ENCODE measurements at regions not wholly inside any gene's neighbourhood (a gene's known extent, or its start where the extent isn't known, plus 50 kb on each side); places are given as distances from the start of the nearest gene placed in this dataset.
"Not testable (repeated sequence)": the region's sequence is repeated elsewhere in the genome, so short reads cannot be mapped to it uniquely, and the experiment has no call there.

- intact Hi-C loops (cut with micrococcal nuclease) = no loop called here
- Mint-ChIP-seq H3K27me3 (ENCODE audit: low read depth) (no peaks in the 10 kb centered on the region), H3K36me3 (ENCODE audit: low read depth) (no peaks in the 10 kb centered on the region), H3K4me3 (ENCODE audit: low read depth) (no peak overlapping the region), H3K4me1 (ENCODE audit: low read depth) (no peaks in the 10 kb centered on the region), H3K9me3 (no peaks in the 10 kb centered on the region), H3K27ac (no peak overlapping the region)
- no peak for DNase-seq (ENCODE audit: low spot score)
Observed at GRCh38 chr1:90274376-90274775, 279.5 kb downstream of the ZNF326 start.

DNA sequence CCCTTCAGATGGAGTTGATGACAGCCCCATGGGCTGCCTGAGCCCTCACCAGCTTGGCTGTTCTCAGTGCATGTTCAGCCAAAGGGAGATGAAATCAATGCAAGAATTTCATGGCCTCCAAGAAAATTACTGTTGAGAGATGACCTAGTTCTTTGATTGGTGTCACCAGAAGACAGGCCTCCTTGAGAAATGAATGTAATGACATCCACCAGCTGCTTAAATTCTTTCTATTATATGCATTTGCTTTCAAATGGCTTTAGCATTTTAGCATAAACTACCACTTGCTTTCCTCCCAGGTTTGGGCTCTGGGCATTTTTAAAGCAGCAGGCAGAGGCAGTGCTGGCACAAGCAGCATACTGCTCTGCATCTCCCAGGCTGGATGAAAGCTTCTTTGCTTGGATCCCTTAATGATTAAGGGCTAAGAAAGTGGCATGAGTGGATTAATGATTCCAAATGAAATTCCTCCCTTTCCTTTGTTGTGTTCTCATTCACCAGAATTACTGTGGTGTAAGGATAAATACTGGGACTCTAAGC, 278.4 kb downstream of the ZNF326 start:
- no peak overlapping the region for H3K4me3 Mint-ChIP-seq (ENCODE audit: low read depth)
- DNase-seq (ENCODE audit: low spot score) = no peak

GRCh38 chr1:90262791-90263190, 267.9 kb downstream of the ZNF326 start:
- no peaks in the 10 kb centered on the region for H3K9me3 Mint-ChIP-seq
- H3K4me1 Mint-ChIP-seq (ENCODE audit: low read depth) = no peaks in the 10 kb centered on the region
- DNase-seq (ENCODE audit: low spot score) = no peak
- peaks cover 4% of the 10 kb centered on the region for H3K27me3 Mint-ChIP-seq (ENCODE audit: low read depth)
- H3K36me3 Mint-ChIP-seq (ENCODE audit: low read depth) = no peaks in the 10 kb centered on the region
- intact Hi-C loops (cut with micrococcal nuclease) = no loop called here
- H3K4me3 Mint-ChIP-seq (ENCODE audit: low read depth) = no peak overlapping the region
- H3K27ac Mint-ChIP-seq = no peak overlapping the region

More for the DNA sequence above, 278.4 kb downstream of the ZNF326 start:
- no peaks in the 10 kb centered on the region for H3K27me3 Mint-ChIP-seq (ENCODE audit: low read depth)
- no peaks in the 10 kb centered on the region for H3K36me3 Mint-ChIP-seq (ENCODE audit: low read depth)
- no peaks in the 10 kb centered on the region for H3K9me3 Mint-ChIP-seq
- intact Hi-C loops (cut with micrococcal nuclease) = no loop called here
- no peaks in the 10 kb centered on the region for H3K4me1 Mint-ChIP-seq (ENCODE audit: low read depth)
- no peak overlapping the region for H3K27ac Mint-ChIP-seq

DNA sequence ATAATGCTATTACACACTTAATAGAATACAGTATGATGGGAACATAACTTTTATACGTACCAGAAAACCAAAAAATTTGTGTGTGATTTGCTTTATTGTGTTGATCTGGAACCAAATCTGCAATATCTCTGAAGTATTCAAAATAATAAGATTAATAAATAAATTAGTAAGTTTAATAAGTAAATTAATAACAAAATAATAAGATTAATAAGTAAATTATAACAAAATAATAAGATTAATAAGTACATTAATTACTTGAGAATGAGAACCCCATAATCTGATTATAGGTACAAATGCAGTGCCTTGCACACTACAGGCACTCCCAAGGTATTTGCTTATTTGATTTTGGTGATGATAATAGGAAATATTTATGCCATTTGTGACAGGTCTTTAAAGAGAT, 267.4 kb downstream of the ZNF326 start:
- Mint-ChIP-seq H3K36me3 (ENCODE audit: low read depth) (no peaks in the 10 kb centered on the region), H3K4me1 (ENCODE audit: low read depth) (no peaks in the 10 kb centered on the region), H3K9me3 (no peaks in the 10 kb centered on the region), H3K4me3 (ENCODE audit: low read depth) (no peak overlapping the region), H3K27ac (no peak overlapping the region), H3K27me3 (ENCODE audit: low read depth) (peaks cover 4% of the 10 kb centered on the region)
- intact Hi-C loops (cut with micrococcal nuclease) = no loop called here
- no peak for DNase-seq (ENCODE audit: low spot score)

DNA sequence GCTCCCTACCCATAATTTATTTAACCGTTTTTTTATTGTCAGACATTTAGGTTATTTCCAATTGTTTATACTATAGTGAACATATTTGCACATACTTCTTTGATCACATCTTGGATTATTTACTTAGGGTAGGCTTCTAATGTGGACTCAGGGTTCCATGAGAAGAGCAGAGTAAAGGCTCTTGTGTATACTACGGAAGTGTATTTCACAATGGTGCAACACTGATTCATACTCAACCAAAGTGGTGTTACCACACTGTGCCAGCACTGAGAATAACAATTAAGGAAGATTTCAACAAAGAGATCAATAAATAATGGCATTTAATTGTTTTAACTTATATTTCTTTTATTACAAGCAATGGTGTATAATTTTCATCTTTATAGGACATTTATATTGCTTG, 251.2 kb downstream of the ZNF326 start:
- Mint-ChIP-seq H3K36me3 (ENCODE audit: low read depth) (no peaks in the 10 kb centered on the region), H3K27me3 (ENCODE audit: low read depth) (no peaks in the 10 kb centered on the region), H3K27ac (no peak overlapping the region), H3K4me3 (ENCODE audit: low read depth) (no peak overlapping the region), H3K9me3 (no peaks in the 10 kb centered on the region), H3K4me1 (ENCODE audit: low read depth) (no peaks in the 10 kb centered on the region)
- no peak for DNase-seq (ENCODE audit: low spot score)
- intact Hi-C loops (cut with micrococcal nuclease) = no loop called here

DNA sequence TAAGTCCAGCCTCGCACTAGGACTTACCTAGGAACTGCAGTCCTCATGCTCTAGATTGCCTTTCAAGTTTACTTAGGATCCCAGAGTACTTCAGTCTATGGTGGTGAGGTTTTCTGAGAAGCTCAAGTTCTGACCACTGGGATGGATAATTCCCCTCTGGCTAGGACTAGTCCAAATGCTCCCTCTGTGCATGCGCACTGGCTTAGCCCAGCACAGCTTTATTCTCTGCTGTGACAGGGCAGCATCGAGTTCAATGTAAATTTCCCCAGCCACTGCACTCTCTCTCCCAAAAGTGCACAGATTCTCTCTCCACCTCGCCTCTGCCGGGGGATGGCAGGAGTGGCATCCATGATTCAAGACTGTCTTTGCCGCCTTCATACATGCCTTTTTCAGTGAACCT, 241.6 kb downstream of the ZNF326 start:
- H3K4me1 Mint-ChIP-seq (ENCODE audit: low read depth) = no peaks in the 10 kb centered on the region
- no peaks in the 10 kb centered on the region for H3K27me3 Mint-ChIP-seq (ENCODE audit: low read depth)

DNA sequence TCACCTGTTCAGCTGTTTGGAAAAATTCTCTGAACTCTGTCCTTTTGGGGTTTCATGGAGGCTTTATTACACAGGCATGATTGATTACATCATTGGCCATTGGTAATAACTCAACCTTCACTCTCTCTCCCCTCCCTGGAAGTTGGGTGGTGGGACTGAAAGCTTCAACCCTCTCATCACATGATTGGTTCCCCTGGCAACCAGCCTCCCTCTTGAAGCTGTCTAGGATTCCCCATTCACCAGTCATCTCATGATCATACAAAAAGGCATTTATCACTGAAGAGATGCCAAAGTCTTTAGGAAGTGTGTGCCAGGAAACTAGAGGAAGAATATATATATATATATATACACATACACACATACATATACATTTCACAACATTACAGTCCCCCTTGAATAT, 228.5 kb downstream of the ZNF326 start:
- no peaks in the 10 kb centered on the region for H3K4me1 Mint-ChIP-seq (ENCODE audit: low read depth)
- H3K4me3 Mint-ChIP-seq (ENCODE audit: low read depth) = no peak overlapping the region
- no peak overlapping the region for H3K27ac Mint-ChIP-seq
- no peaks in the 10 kb centered on the region for H3K27me3 Mint-ChIP-seq (ENCODE audit: low read depth)
- peaks cover 8% of the 10 kb centered on the region for H3K9me3 Mint-ChIP-seq
- H3K36me3 Mint-ChIP-seq (ENCODE audit: low read depth) = no peaks in the 10 kb centered on the region
- intact Hi-C loops (cut with micrococcal nuclease) = no loop called here
- no peak for DNase-seq (ENCODE audit: low spot score)

More for the DNA sequence above, 241.6 kb downstream of the ZNF326 start:
- H3K4me3 Mint-ChIP-seq (ENCODE audit: low read depth) = no peak overlapping the region
- H3K36me3 Mint-ChIP-seq (ENCODE audit: low read depth) = no peaks in the 10 kb centered on the region
- H3K9me3 Mint-ChIP-seq = no peaks in the 10 kb centered on the region
- no peak for DNase-seq (ENCODE audit: low spot score)
- intact Hi-C loops (cut with micrococcal nuclease) = no loop called here
- no peak overlapping the region for H3K27ac Mint-ChIP-seq

DNA sequence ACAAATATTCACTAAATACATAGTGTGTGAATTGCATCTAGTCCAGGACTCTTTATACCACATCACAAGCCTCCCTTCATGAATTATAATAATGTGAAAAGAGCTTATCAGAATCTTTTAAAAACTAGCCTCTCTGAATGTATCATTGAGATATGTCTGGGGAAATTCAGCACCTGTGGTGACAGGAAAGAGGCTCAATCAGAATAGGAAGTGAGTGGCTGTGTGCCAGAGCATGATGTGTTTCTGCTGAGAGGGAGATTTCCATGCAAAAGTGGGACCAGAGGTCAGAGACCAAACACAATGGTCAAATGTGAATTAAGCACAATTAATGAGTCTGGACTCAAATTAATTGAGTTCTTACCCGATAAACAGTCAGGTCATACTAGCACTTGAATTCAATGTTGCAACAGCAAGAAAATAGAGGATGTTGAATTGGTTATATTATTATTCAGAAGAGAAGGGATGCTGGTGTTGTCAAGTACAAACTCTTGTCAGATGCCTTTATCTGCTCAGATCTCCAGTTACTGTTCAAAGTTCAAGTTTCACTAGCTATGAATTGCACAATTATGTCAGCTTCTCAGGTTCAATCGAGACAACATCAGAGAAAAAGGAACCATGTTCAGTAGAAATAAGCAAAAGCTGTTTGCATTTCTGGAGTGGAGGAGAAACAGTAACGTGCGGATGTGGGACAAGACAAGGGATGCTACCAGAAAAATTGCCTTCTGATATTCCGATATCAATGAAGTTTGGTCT, 226.2 kb downstream of the ZNF326 start:
- peaks cover 8% of the 10 kb centered on the region for H3K9me3 Mint-ChIP-seq
- no peaks in the 10 kb centered on the region for H3K27me3 Mint-ChIP-seq (ENCODE audit: low read depth)
- no peak overlapping the region for H3K4me3 Mint-ChIP-seq (ENCODE audit: low read depth)
- H3K4me1 Mint-ChIP-seq (ENCODE audit: low read depth) = no peaks in the 10 kb centered on the region
- intact Hi-C loops (cut with micrococcal nuclease) = no loop called here
- H3K36me3 Mint-ChIP-seq (ENCODE audit: low read depth) = no peaks in the 10 kb centered on the region
- DNase-seq (ENCODE audit: low spot score) = no peak
- H3K27ac Mint-ChIP-seq = no peak overlapping the region

- Mint-ChIP-seq H3K27me3 (ENCODE audit: low read depth) (no peaks in the 10 kb centered on the region), H3K27ac (no peak overlapping the region), H3K4me3 (ENCODE audit: low read depth) (no peak overlapping the region), H3K4me1 (ENCODE audit: low read depth) (no peaks in the 10 kb centered on the region), H3K9me3 (peaks cover 8% of the 10 kb centered on the region), H3K36me3 (ENCODE audit: low read depth) (no peaks in the 10 kb centered on the region)
- intact Hi-C loops (cut with micrococcal nuclease) = no loop called here
- no peak for DNase-seq (ENCODE audit: low spot score)
Observed at GRCh38 chr1:90220496-90220895, 225.6 kb downstream of the ZNF326 start.

- H3K9me3 Mint-ChIP-seq; H3K36me3 Mint-ChIP-seq (ENCODE audit: low read depth); H3K4me1 Mint-ChIP-seq (ENCODE audit: low read depth); H3K4me3 Mint-ChIP-seq (ENCODE audit: low read depth); H3K27me3 Mint-ChIP-seq (ENCODE audit: low read depth); intact Hi-C loops (cut with micrococcal nuclease); DNase-seq (ENCODE audit: low spot score); H3K27ac Mint-ChIP-seq: not testable (repeated sequence)
Observed at GRCh38 chr1:90219166-90219871, 224.4 kb downstream of the ZNF326 start.

DNA sequence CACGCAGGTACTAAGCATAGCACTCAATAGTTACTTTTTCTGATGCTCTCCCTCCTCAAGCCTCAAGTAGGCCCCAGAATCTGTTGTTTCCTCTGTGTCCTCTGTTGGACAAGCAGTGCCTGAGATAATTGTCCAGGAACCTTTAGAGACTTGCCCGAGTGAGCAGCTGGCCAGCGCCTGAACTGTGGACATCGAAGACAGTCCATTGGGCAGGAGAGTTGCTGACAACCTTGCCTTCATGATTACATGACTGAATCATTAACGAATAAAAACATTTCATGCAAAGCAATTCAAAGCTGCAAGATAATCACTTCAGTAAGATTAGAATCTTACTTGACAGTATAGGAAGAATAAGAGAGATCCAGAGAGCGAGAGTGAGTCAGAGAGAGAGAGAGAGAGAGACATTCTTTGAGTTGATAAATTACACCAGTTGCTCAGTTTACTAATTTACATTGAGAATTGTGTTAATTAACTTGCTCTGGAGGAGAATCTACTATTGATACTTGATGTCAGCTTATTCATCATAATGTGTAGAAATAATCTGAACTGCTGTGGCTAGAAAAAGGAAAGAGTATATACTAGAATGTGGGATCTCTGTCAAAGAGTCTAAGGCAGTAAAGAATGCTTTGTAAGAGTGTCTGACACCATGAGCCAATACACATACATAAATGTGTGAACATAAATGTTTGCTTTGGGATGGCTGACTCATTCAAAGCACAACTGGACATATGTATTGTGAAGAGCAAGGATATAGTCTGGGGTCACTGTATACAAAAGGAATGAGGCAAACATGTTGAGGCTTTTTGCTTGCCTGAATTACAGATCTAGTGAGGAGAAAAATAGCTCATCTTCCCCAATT, 216.0 kb downstream of the ZNF326 start:
- Mint-ChIP-seq H3K9me3 (no peaks in the 10 kb centered on the region), H3K4me3 (ENCODE audit: low read depth) (no peak overlapping the region), H3K36me3 (ENCODE audit: low read depth) (no peaks in the 10 kb centered on the region), H3K27ac (no peak overlapping the region), H3K4me1 (ENCODE audit: low read depth) (no peaks in the 10 kb centered on the region), H3K27me3 (ENCODE audit: low read depth) (no peaks in the 10 kb centered on the region)
- intact Hi-C loops (cut with micrococcal nuclease) = no loop called here
- DNase-seq (ENCODE audit: low spot score) = no peak

DNA sequence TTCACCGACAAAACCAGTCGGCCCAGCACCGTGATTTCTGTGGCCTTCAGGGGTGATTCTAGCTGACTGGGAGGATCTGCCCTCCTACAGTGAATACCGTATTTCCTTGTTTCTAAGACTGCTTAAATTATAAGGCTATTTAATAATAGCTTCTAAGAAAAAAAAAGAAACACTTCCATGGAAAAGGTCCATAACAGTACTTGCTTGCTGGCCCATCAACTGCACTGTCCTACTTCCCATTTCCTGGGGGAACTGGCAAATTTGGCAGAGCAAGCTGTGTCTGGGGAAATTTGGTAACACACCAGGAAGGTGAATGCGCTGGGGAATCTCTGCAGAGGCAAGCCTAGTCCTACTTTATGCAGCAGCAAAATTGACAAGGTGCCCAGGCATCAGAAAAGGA, 214.0 kb downstream of the ZNF326 start:
- Mint-ChIP-seq H3K4me1 (ENCODE audit: low read depth) (no peaks in the 10 kb centered on the region), H3K27me3 (ENCODE audit: low read depth) (no peaks in the 10 kb centered on the region), H3K4me3 (ENCODE audit: low read depth) (no peak overlapping the region), H3K27ac (no peak overlapping the region), H3K9me3 (no peaks in the 10 kb centered on the region), H3K36me3 (ENCODE audit: low read depth) (no peaks in the 10 kb centered on the region)
- DNase-seq (ENCODE audit: low spot score) = no peak
- intact Hi-C loops (cut with micrococcal nuclease) = no loop called here

GRCh38 chr1:90206260-90206659, 211.3 kb downstream of the ZNF326 start:
- no peak for DNase-seq (ENCODE audit: low spot score)
- Mint-ChIP-seq H3K27me3 (ENCODE audit: low read depth) (peaks cover 4% of the 10 kb centered on the region), H3K4me3 (ENCODE audit: low read depth) (no peak overlapping the region), H3K27ac (no peak overlapping the region), H3K4me1 (ENCODE audit: low read depth) (peaks cover 2% of the 10 kb centered on the region), H3K36me3 (ENCODE audit: low read depth) (no peaks in the 10 kb centered on the region), H3K9me3 (no peaks in the 10 kb centered on the region)
- intact Hi-C loops (cut with micrococcal nuclease) = no loop called here
